ENCODE measurements at regions not wholly inside any gene's neighbourhood (a gene's known extent, or its start where the extent isn't known, plus 50 kb on each side); places are given as distances from the start of the nearest gene placed in this dataset.

DNA sequence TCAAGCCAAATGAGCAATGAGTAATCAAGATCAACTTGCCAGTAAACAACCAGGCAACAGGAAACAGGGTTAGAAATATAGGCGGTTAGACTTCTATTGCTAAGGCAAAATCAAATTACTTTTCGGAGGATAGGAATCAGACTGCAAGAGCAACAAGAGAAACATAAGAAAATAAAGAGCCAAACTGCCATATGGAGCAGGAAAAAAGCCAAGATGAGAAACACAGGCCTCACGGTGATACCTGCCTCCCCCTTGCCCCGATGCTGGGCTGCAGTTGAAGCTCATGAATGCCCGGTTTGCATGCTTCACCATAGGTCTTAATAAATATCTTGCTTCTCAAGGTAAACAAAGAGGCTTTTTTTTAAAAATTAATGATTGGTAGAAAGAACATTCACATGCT is 158.4 kb upstream of the MAGEC2 start:
- DNase-seq (ENCODE audit: low read depth) (no peak), FAIRE-seq (no peak)
- TF ChIP-seq EZH2 (IDR thresholded peaks at IDR 0.05; ENCODE audit: insufficient read depth, low read length) (no peak), CTCF (IDR thresholded peaks at IDR 0.05; ENCODE audit: insufficient read depth, low read depth, low read length) (no peak)
- Mint-ChIP-seq H3K27me3 (ENCODE audit: low read depth, unreplicated experiment) (no peaks in the 10 kb centered on the region), H3K4me1 (ENCODE audit: low read depth, unreplicated experiment) (no peaks in the 10 kb centered on the region), H3K9me3 (ENCODE audit: unreplicated experiment) (no peaks in the 10 kb centered on the region), H3K4me3 (ENCODE audit: unreplicated experiment) (no peak overlapping the region), H3K27ac (ENCODE audit: unreplicated experiment) (no peak overlapping the region), H3K36me3 (ENCODE audit: low read depth, unreplicated experiment) (no peaks in the 10 kb centered on the region)
- no peak overlapping the region for H3K27ac ChIP-seq (ENCODE audit: low read depth, low read length)
- H3K36me3 ChIP-seq (ENCODE audit: insufficient read depth, low read length) = no peaks in the 10 kb centered on the region
- H3K4me1 ChIP-seq (ENCODE audit: insufficient read depth, low read length) = no peaks in the 10 kb centered on the region
- no peaks in the 10 kb centered on the region for H3K9me3 ChIP-seq (ENCODE audit: insufficient read depth, low read depth, low read length)
- H3K27me3 ChIP-seq (ENCODE audit: insufficient read depth, low read length) = no peaks in the 10 kb centered on the region
- H3K79me2 ChIP-seq (ENCODE audit: insufficient read depth, low read length) = no peaks in the 10 kb centered on the region
- no peaks in the 10 kb centered on the region for H4K20me1 ChIP-seq (ENCODE audit: insufficient read depth, low read length)
- H3K9ac ChIP-seq (ENCODE audit: low read length) = no peak overlapping the region
- no peak overlapping the region for H2AFZ ChIP-seq (ENCODE audit: low read depth, low read length)
- H3K4me2 ChIP-seq (ENCODE audit: low read length) = no peak overlapping the region
- no peak overlapping the region for H3K4me3 ChIP-seq (ENCODE audit: insufficient read depth, low read depth, low read length)

DNA sequence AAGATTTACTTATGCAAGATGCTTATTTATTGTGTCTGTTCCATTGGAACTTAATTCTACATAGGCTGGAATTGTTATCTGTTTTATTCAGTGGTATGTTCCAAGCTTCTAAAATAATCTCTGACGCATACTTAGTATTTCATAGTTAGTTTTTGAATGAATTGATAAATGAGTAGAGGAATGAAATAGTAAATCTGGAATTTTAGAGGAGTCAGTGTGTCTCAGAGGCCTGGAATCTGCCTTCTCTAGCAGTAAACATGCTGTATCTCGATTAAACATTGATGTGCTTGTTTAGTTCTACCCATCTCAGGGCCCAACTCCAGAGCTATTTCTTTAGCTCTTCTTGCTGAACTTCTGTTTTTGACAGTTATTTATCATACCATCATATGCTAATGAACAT is 154.2 kb upstream of the MAGEC2 start:
- H3K79me2 ChIP-seq (ENCODE audit: insufficient read depth, low read length) = no peaks in the 10 kb centered on the region
- DNase-seq (ENCODE audit: low read depth) = no peak
- FAIRE-seq = peak; percentile 73
- H2AFZ ChIP-seq (ENCODE audit: low read depth, low read length) = no peak overlapping the region
- Mint-ChIP-seq H3K36me3 (ENCODE audit: low read depth, unreplicated experiment) (no peaks in the 10 kb centered on the region), H3K9me3 (ENCODE audit: unreplicated experiment) (no peaks in the 10 kb centered on the region), H3K4me3 (ENCODE audit: unreplicated experiment) (no peak overlapping the region), H3K4me1 (ENCODE audit: low read depth, unreplicated experiment) (no peaks in the 10 kb centered on the region), H3K27me3 (ENCODE audit: low read depth, unreplicated experiment) (no peaks in the 10 kb centered on the region), H3K27ac (ENCODE audit: unreplicated experiment) (no peak overlapping the region)
- H3K4me2 ChIP-seq (ENCODE audit: low read length) = no peak overlapping the region
- no peak overlapping the region for H3K27ac ChIP-seq (ENCODE audit: low read depth, low read length)
- H3K9me3 ChIP-seq (ENCODE audit: insufficient read depth, low read depth, low read length) = no peaks in the 10 kb centered on the region
- no peak overlapping the region for H3K4me3 ChIP-seq (ENCODE audit: insufficient read depth, low read depth, low read length)
- H3K4me1 ChIP-seq (ENCODE audit: insufficient read depth, low read length) = no peaks in the 10 kb centered on the region
- no peaks in the 10 kb centered on the region for H3K27me3 ChIP-seq (ENCODE audit: insufficient read depth, low read length)
- H3K36me3 ChIP-seq (ENCODE audit: insufficient read depth, low read length) = no peaks in the 10 kb centered on the region
- no peak overlapping the region for H3K9ac ChIP-seq (ENCODE audit: low read length)
- no peak for TF ChIP-seq EZH2 (IDR thresholded peaks at IDR 0.05; ENCODE audit: insufficient read depth, low read length)
- no peak for TF ChIP-seq CTCF (IDR thresholded peaks at IDR 0.05; ENCODE audit: insufficient read depth, low read depth, low read length)
- H4K20me1 ChIP-seq (ENCODE audit: insufficient read depth, low read length) = no peaks in the 10 kb centered on the region

- no peaks in the 10 kb centered on the region for H3K79me2 ChIP-seq (ENCODE audit: insufficient read depth, low read length)
- no peak overlapping the region for H3K27ac ChIP-seq (ENCODE audit: low read depth, low read length)
- H3K4me1 ChIP-seq (ENCODE audit: insufficient read depth, low read length) = no peaks in the 10 kb centered on the region
- H2AFZ ChIP-seq (ENCODE audit: low read depth, low read length) = no peak overlapping the region
- no peaks in the 10 kb centered on the region for H3K27me3 ChIP-seq (ENCODE audit: insufficient read depth, low read length)
- DNase-seq (ENCODE audit: low read depth) = no peak
- no peaks in the 10 kb centered on the region for H3K9me3 ChIP-seq (ENCODE audit: insufficient read depth, low read depth, low read length)
- no peaks in the 10 kb centered on the region for H4K20me1 ChIP-seq (ENCODE audit: insufficient read depth, low read length)
- H3K27ac Mint-ChIP-seq (ENCODE audit: unreplicated experiment) = no peak overlapping the region
- H3K4me3 ChIP-seq (ENCODE audit: insufficient read depth, low read depth, low read length) = no peak overlapping the region
- H3K4me3 Mint-ChIP-seq (ENCODE audit: unreplicated experiment) = no peak overlapping the region
- TF ChIP-seq EZH2 (IDR thresholded peaks at IDR 0.05; ENCODE audit: insufficient read depth, low read length) = no peak
- TF ChIP-seq CTCF (IDR thresholded peaks at IDR 0.05; ENCODE audit: insufficient read depth, low read depth, low read length) = no peak
- no peaks in the 10 kb centered on the region for H3K27me3 Mint-ChIP-seq (ENCODE audit: low read depth, unreplicated experiment)
- H3K4me2 ChIP-seq (ENCODE audit: low read length) = no peak overlapping the region
- no peaks in the 10 kb centered on the region for H3K9me3 Mint-ChIP-seq (ENCODE audit: unreplicated experiment)
- no peak for FAIRE-seq
- no peaks in the 10 kb centered on the region for H3K36me3 Mint-ChIP-seq (ENCODE audit: low read depth, unreplicated experiment)
- no peaks in the 10 kb centered on the region for H3K36me3 ChIP-seq (ENCODE audit: insufficient read depth, low read length)
- H3K9ac ChIP-seq (ENCODE audit: low read length) = no peak overlapping the region
- H3K4me1 Mint-ChIP-seq (ENCODE audit: low read depth, unreplicated experiment) = no peaks in the 10 kb centered on the region
Observed at GRCh38 chrX:142327182-142327581, 122.1 kb upstream of the MAGEC2 start.

All from astrocyte (in vitro differentiated cells and primary cell).